ENCODE measurements at regions not wholly inside any gene's neighbourhood (a gene's known extent, or its start where the extent isn't known, plus 50 kb on each side); places are given as distances from the start of the nearest gene placed in this dataset.

- no peak for TF ChIP-seq CTCF (IDR thresholded peaks at IDR 0.05)
- TF ChIP-seq EZH2 (IDR thresholded peaks at IDR 0.05; ENCODE audit: borderline replicate concordance, insufficient read depth, low read depth, low read length, poor library complexity, severe bottlenecking), result no peak
These were observed 329.7 kb upstream of the HTR2A start for GRCh38 chr13:47226516-47226915.

Measured in B cell (primary cell).